ENCODE measurements at regions not wholly inside any gene's neighbourhood (a gene's known extent, or its start where the extent isn't known, plus 50 kb on each side); places are given as distances from the start of the nearest gene placed in this dataset.

DNA sequence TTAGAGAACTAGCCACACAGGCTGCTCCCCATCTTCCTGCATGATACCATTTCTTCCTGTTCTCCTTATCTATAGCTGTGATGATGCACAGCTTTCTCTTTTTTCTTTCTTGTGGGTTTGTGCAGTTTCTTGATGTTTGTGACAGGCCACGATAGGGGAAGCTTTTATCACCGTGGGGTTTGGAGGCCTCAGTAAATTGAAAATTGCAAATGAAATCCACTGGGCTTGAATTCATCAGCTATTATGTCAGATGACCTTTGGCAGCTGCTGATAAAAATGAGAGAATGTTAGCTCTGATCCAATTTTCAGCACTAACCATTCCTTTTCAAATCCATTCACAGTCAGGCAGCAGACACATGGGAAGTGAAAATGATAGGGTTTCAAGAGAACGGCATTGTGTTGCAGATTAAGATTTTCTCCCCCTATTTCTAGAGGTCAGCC, 176.9 kb upstream of the SOX2 start:
- no peaks in the 10 kb centered on the region for H3K9me3 ChIP-seq
- intact Hi-C loops (cut with DNase I) = no loop called here
- no peak for TF ChIP-seq POLR2AphosphoS5 (IDR thresholded peaks at IDR 0.05)
- no peak for TF ChIP-seq POLR2A (IDR thresholded peaks at IDR 0.05)
- no peak for TF ChIP-seq EP300 (IDR thresholded peaks at IDR 0.05)
- TF ChIP-seq, protein P1, sequence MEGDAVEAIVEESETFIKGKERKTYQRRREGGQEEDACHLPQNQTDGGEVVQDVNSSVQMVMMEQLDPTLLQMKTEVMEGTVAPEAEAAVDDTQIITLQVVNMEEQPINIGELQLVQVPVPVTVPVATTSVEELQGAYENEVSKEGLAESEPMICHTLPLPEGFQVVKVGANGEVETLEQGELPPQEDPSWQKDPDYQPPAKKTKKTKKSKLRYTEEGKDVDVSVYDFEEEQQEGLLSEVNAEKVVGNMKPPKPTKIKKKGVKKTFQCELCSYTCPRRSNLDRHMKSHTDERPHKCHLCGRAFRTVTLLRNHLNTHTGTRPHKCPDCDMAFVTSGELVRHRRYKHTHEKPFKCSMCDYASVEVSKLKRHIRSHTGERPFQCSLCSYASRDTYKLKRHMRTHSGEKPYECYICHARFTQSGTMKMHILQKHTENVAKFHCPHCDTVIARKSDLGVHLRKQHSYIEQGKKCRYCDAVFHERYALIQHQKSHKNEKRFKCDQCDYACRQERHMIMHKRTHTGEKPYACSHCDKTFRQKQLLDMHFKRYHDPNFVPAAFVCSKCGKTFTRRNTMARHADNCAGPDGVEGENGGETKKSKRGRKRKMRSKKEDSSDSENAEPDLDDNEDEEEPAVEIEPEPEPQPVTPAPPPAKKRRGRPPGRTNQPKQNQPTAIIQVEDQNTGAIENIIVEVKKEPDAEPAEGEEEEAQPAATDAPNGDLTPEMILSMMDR (IDR thresholded peaks at IDR 0.05) = no peak
- no peak overlapping the region for H3K27ac ChIP-seq
- H3K4me3 ChIP-seq = no peak overlapping the region
- H3K27me3 ChIP-seq = no peaks in the 10 kb centered on the region
- no peaks in the 10 kb centered on the region for H3K4me1 ChIP-seq
- 30 to 39% methylated on average over 3 of the region's 3 CpGs for WGBS, 2 donors
- H3K36me3 ChIP-seq = no peaks in the 10 kb centered on the region
- no peak for DNase-seq

DNA sequence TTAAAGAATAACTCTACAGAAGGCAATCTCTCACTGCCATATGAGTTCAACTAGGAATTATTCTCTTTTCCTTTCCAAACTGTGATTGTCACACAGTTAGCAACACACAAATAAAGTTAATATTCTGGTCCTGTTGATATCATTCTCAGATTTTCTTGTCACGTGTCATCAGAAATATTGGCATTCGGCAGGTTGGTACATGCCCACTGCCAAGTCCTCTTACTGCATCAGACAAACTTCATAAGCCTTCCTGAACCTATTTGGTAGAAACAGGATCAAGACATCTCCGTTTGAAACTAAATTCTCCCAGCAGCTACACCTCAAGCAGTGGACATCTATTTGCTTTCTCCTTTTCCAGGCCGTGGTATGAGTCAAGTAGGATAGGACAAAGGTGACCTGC, 177.9 kb upstream of the SOX2 start:
- H3K27me3 ChIP-seq = no peaks in the 10 kb centered on the region
- H3K9me3 ChIP-seq = no peaks in the 10 kb centered on the region
- no peaks in the 10 kb centered on the region for H3K4me1 ChIP-seq
- intact Hi-C loops (cut with DNase I) = no loop called here
- H3K36me3 ChIP-seq = no peaks in the 10 kb centered on the region
- no peak overlapping the region for H3K27ac ChIP-seq
- H3K4me3 ChIP-seq = no peak overlapping the region
- 60 to 73% methylated on average over 4 of the region's 4 CpGs for WGBS, 2 donors
- no peak for DNase-seq
- TF ChIP-seq, protein P1 (IDR thresholded peaks at IDR 0.05) = no peak
- TF ChIP-seq EP300 (IDR thresholded peaks at IDR 0.05) (no peak), POLR2AphosphoS5 (IDR thresholded peaks at IDR 0.05) (no peak), POLR2A (IDR thresholded peaks at IDR 0.05) (no peak)

DNA sequence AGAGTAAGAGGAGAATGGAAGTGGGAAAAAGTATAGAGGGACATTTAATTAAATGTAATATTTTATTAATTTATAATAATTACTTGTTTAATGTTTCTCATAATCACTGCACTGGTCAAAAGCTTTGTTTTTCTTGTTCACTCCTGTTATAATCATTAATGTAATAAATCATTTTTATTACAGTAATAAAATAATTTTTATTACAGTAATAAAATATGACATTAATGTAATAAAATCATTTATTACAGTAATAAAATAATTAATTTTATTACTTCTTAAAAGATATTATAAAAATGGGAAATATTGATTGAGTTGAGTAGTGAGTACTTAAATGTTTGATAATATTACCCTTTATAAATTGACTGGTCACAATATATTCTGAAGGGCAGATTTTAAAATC, 181.1 kb upstream of the SOX2 start:
- H3K4me3 ChIP-seq = no peak overlapping the region
- H3K27ac ChIP-seq = no peak overlapping the region
- TF ChIP-seq POLR2AphosphoS5 (IDR thresholded peaks at IDR 0.05) (no peak), POLR2A (IDR thresholded peaks at IDR 0.05) (no peak), EP300 (IDR thresholded peaks at IDR 0.05) (no peak)
- TF ChIP-seq, protein P1 (IDR thresholded peaks at IDR 0.05) = no peak
- H3K9me3 ChIP-seq = peaks cover 0 to 3% (median 0%) of the 10 kb centered on the region in 4 donors
- H3K27me3 ChIP-seq = no peaks in the 10 kb centered on the region
- H3K4me1 ChIP-seq = no peaks in the 10 kb centered on the region
- intact Hi-C loops (cut with DNase I) = no loop called here
- H3K36me3 ChIP-seq = no peaks in the 10 kb centered on the region
- DNase-seq = no peak

DNA sequence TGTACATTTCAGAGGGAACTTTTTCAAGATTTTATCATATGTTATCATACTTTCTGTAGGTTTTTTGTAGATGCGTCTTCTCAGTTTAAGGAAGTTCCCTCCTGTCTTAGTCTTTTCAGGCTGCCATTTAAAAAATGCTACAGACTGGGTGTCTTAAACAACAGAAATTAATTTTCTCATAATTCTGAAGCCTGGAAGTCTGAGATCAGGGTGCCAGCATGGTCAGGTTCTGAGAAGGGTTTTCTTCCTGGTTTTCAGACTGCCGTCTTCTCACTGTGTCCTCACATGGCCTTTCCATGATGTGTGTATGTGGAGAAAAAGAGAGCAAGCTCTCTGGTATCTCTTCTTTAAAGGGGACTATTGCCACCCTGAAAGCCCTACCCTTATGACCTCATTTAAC, 189.9 kb upstream of the SOX2 start:
- H3K9me3 ChIP-seq = peaks cover 0 to 11% (median 5%) of the 10 kb centered on the region in 4 donors
- no peaks in the 10 kb centered on the region for H3K36me3 ChIP-seq
- no peak overlapping the region for H3K4me3 ChIP-seq
- TF ChIP-seq POLR2A (IDR thresholded peaks at IDR 0.05) = no peak
- TF ChIP-seq, protein P1 (IDR thresholded peaks at IDR 0.05) = no peak
- TF ChIP-seq EP300 (IDR thresholded peaks at IDR 0.05) = no peak
- no peak for TF ChIP-seq POLR2AphosphoS5 (IDR thresholded peaks at IDR 0.05)
- no peak overlapping the region for H3K27ac ChIP-seq
- 89 to 96% methylated on average over 2 of the region's 2 CpGs for WGBS, 2 donors
- no peaks in the 10 kb centered on the region for H3K27me3 ChIP-seq
- intact Hi-C loops (cut with DNase I) = no loop called here
- no peak for DNase-seq
- no peaks in the 10 kb centered on the region for H3K4me1 ChIP-seq

DNA sequence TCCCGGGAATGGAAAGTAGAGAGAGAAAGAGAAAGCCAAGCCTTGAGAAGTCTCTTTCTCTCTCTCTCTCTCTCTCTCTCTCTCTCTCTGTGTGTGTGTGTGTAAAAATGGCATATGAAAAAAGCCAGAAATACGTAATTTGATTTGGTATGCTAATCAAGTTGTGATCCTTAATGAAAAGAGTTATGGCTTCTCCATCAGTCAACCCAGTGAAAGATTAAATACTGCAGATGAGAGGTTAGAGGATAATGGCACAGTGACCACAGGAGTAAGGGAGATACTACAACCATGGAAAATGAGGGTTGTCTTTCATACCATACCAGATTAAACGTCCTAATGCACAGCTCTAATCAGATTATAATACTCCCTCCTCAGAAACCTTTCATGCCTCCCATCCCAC, 193.5 kb upstream of the SOX2 start:
- H3K27me3 ChIP-seq = no peaks in the 10 kb centered on the region
- DNase-seq = no peak
- no peaks in the 10 kb centered on the region for H3K9me3 ChIP-seq
- H3K4me3 ChIP-seq = no peak overlapping the region
- WGBS, 2 donors = 65 to 80% methylated on average over 3 of the region's 3 CpGs
- intact Hi-C loops (cut with DNase I) = no loop called here
- TF ChIP-seq, protein P1 (IDR thresholded peaks at IDR 0.05) = no peak
- no peak for TF ChIP-seq POLR2A (IDR thresholded peaks at IDR 0.05)
- no peak for TF ChIP-seq EP300 (IDR thresholded peaks at IDR 0.05)
- no peak overlapping the region for H3K27ac ChIP-seq
- H3K36me3 ChIP-seq = no peaks in the 10 kb centered on the region
- no peaks in the 10 kb centered on the region for H3K4me1 ChIP-seq
